ENCODE measurements at regions not wholly inside any gene's neighbourhood (a gene's known extent, or its start where the extent isn't known, plus 50 kb on each side); places are given as distances from the start of the nearest gene placed in this dataset.

- Histone ChIP-seq H3K4me2 (ENCODE audit: insufficient read depth, insufficient read length, low read length) (no peak overlapping the region), H3K4me1 (ENCODE audit: insufficient read depth, low read length) (peaks cover 8% of the 10 kb centered on the region)
Measured at GRCh38 chr6:14286144-14286543, 168.6 kb downstream of the CD83 start.

More at GRCh38 chr6:14286144-14286543, 168.6 kb downstream of the CD83 start:
- Histone ChIP-seq H3K4ac (ENCODE audit: low read depth, low read length) (no peak overlapping the region), H3K23me2 (ENCODE audit: insufficient read length, low read depth, low read length, poor library complexity, severe bottlenecking) (no peaks in the 10 kb centered on the region), H3K27ac (ENCODE audit: insufficient read length, low read depth, low read length) (no peak overlapping the region), H3K23ac (ENCODE audit: insufficient read length, low read depth, low read length) (no peak overlapping the region), H2BK5ac (ENCODE audit: insufficient read length, low read length) (no peak overlapping the region), H3K9me3 (ENCODE audit: control insufficient read depth, low read depth, low read length) (no peaks in the 10 kb centered on the region), H3T11ph (ENCODE audit: low read length) (no peak overlapping the region), H3K56ac (ENCODE audit: insufficient read length, low read depth, low read length) (no peak overlapping the region), H2AFZ (ENCODE audit: low read length) (no peak overlapping the region), H4K5ac (ENCODE audit: insufficient read length, low read depth, low read length) (no peak overlapping the region), H2BK120ac (ENCODE audit: low read depth, low read length, poor library complexity, severe bottlenecking) (no peak overlapping the region), H2BK12ac (ENCODE audit: insufficient read length, low read depth, low read length) (no peak overlapping the region), H3K79me1 (ENCODE audit: insufficient read depth, low read depth, low read length, poor library complexity, severe bottlenecking) (no peaks in the 10 kb centered on the region), H3K27me3 (ENCODE audit: insufficient read depth, low read length) (no peaks in the 10 kb centered on the region), H4K91ac (ENCODE audit: insufficient read length, low read depth, low read length) (no peak overlapping the region), H2BK20ac (ENCODE audit: low read depth, low read length, poor library complexity, severe bottlenecking) (no peak overlapping the region), H3K18ac (ENCODE audit: insufficient read length, low read depth, low read length) (no peak overlapping the region), H3K14ac (ENCODE audit: insufficient read depth, low read length) (no peak overlapping the region), H4K8ac (replicated peaks; ENCODE audit: insufficient read length, low read depth, low read length) (no peak overlapping the region), H4K20me1 (ENCODE audit: control insufficient read depth, insufficient read depth, insufficient read length) (no peaks in the 10 kb centered on the region), H2BK15ac (ENCODE audit: low read depth, low read length) (no peak overlapping the region), H3K79me2 (ENCODE audit: insufficient read depth, low read length) (no peaks in the 10 kb centered on the region), H3K9ac (ENCODE audit: extremely low read depth, insufficient read length, low read length) (no peak overlapping the region), H2AK5ac (ENCODE audit: insufficient read length, low read length) (no peak overlapping the region)
- Mint-ChIP-seq H3K4me1 (peaks cover 42 to 75% of the 10 kb centered on the region in 2 experiments), H3K36me3 (ENCODE audit: insufficient read depth in 1 of 3, low read depth in 3 of 3) (peaks cover 4 to 48% (median 7%) of the 10 kb centered on the region in 3 experiments; a peak in 6 of 7 replicates), H3K9me3 (no peaks in the 10 kb centered on the region; a peak in 2 of 5 replicates), H3K4me3 (no peak overlapping the region), H3K27me3 (ENCODE audit: low read depth) (no peaks in the 10 kb centered on the region; the same call in none of the 2 replicates), H3K27ac (no peak overlapping the region)
- TF ChIP-seq CTCF (conservative IDR thresholded peaks at IDR 0.05) = no peak
- WGBS (ENCODE audit: extremely low coverage, insufficient read length, low lambda C conversion rate) = no CpG with 5 or more reads among the region's 5 CpGs
- DNase-seq = no peak
